GM18951 (cell line): ENCODE measurements at regions not wholly inside any gene's neighbourhood (a gene's known extent, or its start where the extent isn't known, plus 50 kb on each side); places are given as distances from the start of the nearest gene placed in this dataset.

ENCODE experiments used
- POLR2A ChIP-seq: IDR thresholded peaks from 4 replicates; pipeline ENCODE4 v1.6.1; 2011; ENCODE audit warnings: mild to moderate bottlenecking; ENCODE audit not compliant: insufficient read length, insufficient read depth; ENCODE audit errors: extremely low read depth
- in situ Hi-C: fragments of 300-500 bp; cut with MboI; formaldehyde crosslinking; loops from one replicate; pipeline ENCODE4 v1.12.0; 2022; ENCODE audit warnings: low sequenced_read_pairs, mixed read lengths, inconsistent platforms; ENCODE audit not compliant: unreplicated experiment

GRCh38 chr2:217158928-217159327 is 299.1 kb upstream of the TNP1 start:
- in situ Hi-C loops: no loop called here
- TF ChIP-seq POLR2A: no peak

- TF ChIP-seq POLR2A: no peak
- in situ Hi-C loops: no loop called here
These were observed 297.7 kb upstream of the TNP1 start for GRCh38 chr2:217157581-217157980.

- in situ Hi-C loops: no loop called here
- no peak for TF ChIP-seq POLR2A
These were observed 296.9 kb upstream of the TNP1 start for GRCh38 chr2:217156801-217157200.

- in situ Hi-C loops: no loop called here
- TF ChIP-seq POLR2A: no peak
These were observed 295.1 kb upstream of the TNP1 start for GRCh38 chr2:217154923-217155322.

- no peak for TF ChIP-seq POLR2A
- in situ Hi-C loops: no loop called here
These were observed 293.6 kb upstream of the TNP1 start for GRCh38 chr2:217153510-217153909.

- in situ Hi-C loops: no loop called here
These were observed 293.0 kb upstream of the TNP1 start for GRCh38 chr2:217152831-217153230.

GRCh38 chr2:217151509-217152206 is 291.8 kb upstream of the TNP1 start:
- in situ Hi-C loops: no loop called here
- no peak for TF ChIP-seq POLR2A

More at GRCh38 chr2:217152831-217153230, 293.0 kb upstream of the TNP1 start:
- no peak for TF ChIP-seq POLR2A

- in situ Hi-C loops: no loop called here
- TF ChIP-seq POLR2A: no peak
These were observed 290.4 kb upstream of the TNP1 start for GRCh38 chr2:217150236-217150635.

- in situ Hi-C loops: no loop called here
- TF ChIP-seq POLR2A: no peak
These were observed 289.3 kb upstream of the TNP1 start for GRCh38 chr2:217149087-217149660.

- TF ChIP-seq POLR2A: no peak
- in situ Hi-C loops: no loop called here
These were observed 288.0 kb upstream of the TNP1 start for GRCh38 chr2:217147818-217148217.

- in situ Hi-C loops: no loop called here
- TF ChIP-seq POLR2A: no peak
These were observed 287.1 kb upstream of the TNP1 start for GRCh38 chr2:217146956-217147355.

GRCh38 chr2:217142649-217143266 is 282.9 kb upstream of the TNP1 start:
- in situ Hi-C loops: no loop called here

GRCh38 chr2:217138284-217138683 is 278.4 kb upstream of the TNP1 start:
- no peak for TF ChIP-seq POLR2A
- in situ Hi-C loops: no loop called here

More at GRCh38 chr2:217142649-217143266, 282.9 kb upstream of the TNP1 start:
- TF ChIP-seq POLR2A: no peak

- no peak for TF ChIP-seq POLR2A
- in situ Hi-C loops: no loop called here
These were observed 267.9 kb upstream of the TNP1 start for GRCh38 chr2:217127744-217128143.

- TF ChIP-seq POLR2A: no peak
- in situ Hi-C loops: no loop called here
These were observed 265.1 kb upstream of the TNP1 start for GRCh38 chr2:217125014-217125413.
